Loucy (cell line): ENCODE measurements at regions not wholly inside any gene's neighbourhood (a gene's known extent, or its start where the extent isn't known, plus 50 kb on each side); places are given as distances from the start of the nearest gene placed in this dataset.

Experiments used
- H2AFZ ChIP-seq: fragments of 200-600 bp; sonication (generic); 2 replicates; pipeline ENCODE4 v1.6.0; 2016; ENCODE audit warnings: antibody characterized with exemption, mild to moderate bottlenecking, low read length, moderate library complexity
- H3F3A ChIP-seq: fragments of 200-600 bp; 2 replicates; pipeline ENCODE4 v1.6.0; 2016; ENCODE audit warnings: antibody characterized with exemption, low read depth, mild to moderate bottlenecking
- H3K27me3 ChIP-seq: fragments of 200-600 bp; sonication (generic); 2 replicates; pipeline ENCODE4 v1.6.1; 2014; ENCODE audit warnings: low read length, mild to moderate bottlenecking; ENCODE audit not compliant: insufficient read depth, poor library complexity, severe bottlenecking
- H3K36me3 ChIP-seq: fragments of 200-600 bp; sonication (generic); 2 replicates; pipeline ENCODE4 v1.6.1; 2016; ENCODE audit warnings: low read length; ENCODE audit not compliant: insufficient read depth
- H3K4me1 ChIP-seq: fragments of 200-600 bp; sonication (generic); 2 replicates; pipeline ENCODE4 v1.5.1; 2014; ENCODE audit warnings: low read length, mild to moderate bottlenecking; ENCODE audit not compliant: insufficient read depth, poor library complexity, severe bottlenecking
- H3K4me2 ChIP-seq: fragments of 200-600 bp; sonication (generic); 2 replicates; pipeline ENCODE4 v1.6.0; 2014; ENCODE audit warnings: antibody characterized with exemption, low read length, low read depth, mild to moderate bottlenecking; ENCODE audit not compliant: poor library complexity, severe bottlenecking
- H3K4me3 ChIP-seq: fragments of 200-600 bp; sonication (generic); 2 replicates; pipeline ENCODE4 v1.5.1; 2014; ENCODE audit warnings: low read length, mild to moderate bottlenecking, mixed read lengths; ENCODE audit not compliant: poor library complexity, severe bottlenecking
- H3K79me2 ChIP-seq: fragments of 200-600 bp; sonication (generic); 2 replicates; pipeline ENCODE4 v1.6.1; 2014; ENCODE audit warnings: low read length; ENCODE audit not compliant: insufficient read depth
- H3K9ac ChIP-seq: fragments of 200-600 bp; sonication (generic); 2 replicates; pipeline ENCODE4 v1.6.0; 2014; ENCODE audit warnings: mild to moderate bottlenecking, low read depth, low read length, moderate library complexity; ENCODE audit not compliant: poor library complexity, severe bottlenecking
- H3K9me2 ChIP-seq: fragments of 200-600 bp; sonication (generic); replicated peaks from 2 replicates; pipeline ENCODE4 v1.6.1; 2016; ENCODE audit warnings: low read depth, low read length, mixed read lengths
- H3K9me3 ChIP-seq: fragments of 200-600 bp; sonication (generic); 2 replicates; pipeline ENCODE4 v1.6.1; 2014; ENCODE audit warnings: mild to moderate bottlenecking, antibody characterized with exemption, low read length, low read depth; ENCODE audit not compliant: insufficient read depth
- H4K20me1 ChIP-seq: fragments of 200-600 bp; sonication (generic); 2 replicates; pipeline ENCODE4 v1.6.0; 2014; ENCODE audit warnings: antibody characterized with exemption, low read length, mild to moderate bottlenecking; ENCODE audit not compliant: insufficient read depth, poor library complexity, severe bottlenecking
- CTCF ChIP-seq: fragments of 200-600 bp; sonication (generic); conservative IDR thresholded peaks from 2 replicates; pipeline ENCODE4 v1.5.1; 2014; ENCODE audit warnings: mild to moderate bottlenecking, antibody characterized with exemption, low read length
- EZH2phosphoT487 ChIP-seq: fragments of 200-600 bp; IDR thresholded peaks from 2 replicates; pipeline ENCODE4 v1.6.1; 2018; ENCODE audit warnings: antibody characterized with exemption, mild to moderate bottlenecking, moderate library complexity, borderline replicate concordance

GRCh38 chr19:30293051-30293785, 79.0 kb upstream of the ZNF536 start:
- Histone ChIP-seq H4K20me1 (no peaks in the 10 kb centered on the region), H3K9ac (no peak overlapping the region), H3K79me2 (no peaks in the 10 kb centered on the region), H3K4me1 (no peaks in the 10 kb centered on the region), H3K36me3 (no peaks in the 10 kb centered on the region), H3K4me2 (no peak overlapping the region), H3K9me3 (no peaks in the 10 kb centered on the region), H3K27me3 (no peaks in the 10 kb centered on the region), H3F3A (no peaks in the 10 kb centered on the region), H3K9me2 (no peaks in the 10 kb centered on the region), H2AFZ (no peak overlapping the region), H3K4me3 (no peak overlapping the region)
- TF ChIP-seq EZH2phosphoT487 = no peak
- TF ChIP-seq CTCF = no peak

- Histone ChIP-seq H3K4me2 (no peak overlapping the region), H3K9me3 (no peaks in the 10 kb centered on the region), H3K36me3 (no peaks in the 10 kb centered on the region), H3K4me3 (no peak overlapping the region), H2AFZ (no peak overlapping the region), H4K20me1 (no peaks in the 10 kb centered on the region), H3F3A (no peaks in the 10 kb centered on the region), H3K27me3 (no peaks in the 10 kb centered on the region), H3K9ac (no peak overlapping the region), H3K4me1 (no peaks in the 10 kb centered on the region), H3K9me2 (no peaks in the 10 kb centered on the region), H3K79me2 (no peaks in the 10 kb centered on the region)
- TF ChIP-seq EZH2phosphoT487 = no peak
- TF ChIP-seq CTCF = no peak
Measured at GRCh38 chr19:30297969-30298368, 74.2 kb upstream of the ZNF536 start.

- H3K9me2 ChIP-seq = no peaks in the 10 kb centered on the region
- H3K4me2 ChIP-seq = no peak overlapping the region
- no peak overlapping the region for H3K4me3 ChIP-seq
- H3K4me1 ChIP-seq = no peaks in the 10 kb centered on the region
- H3K79me2 ChIP-seq = no peaks in the 10 kb centered on the region
- no peak overlapping the region for H2AFZ ChIP-seq
- H3K36me3 ChIP-seq = no peaks in the 10 kb centered on the region
- no peaks in the 10 kb centered on the region for H3K27me3 ChIP-seq
- H3F3A ChIP-seq = no peaks in the 10 kb centered on the region
- H3K9me3 ChIP-seq = no peaks in the 10 kb centered on the region
- no peak overlapping the region for H3K9ac ChIP-seq
- H4K20me1 ChIP-seq = no peaks in the 10 kb centered on the region
- TF ChIP-seq EZH2phosphoT487 = no peak
Measured at GRCh38 chr19:30303131-30303654, 69.0 kb upstream of the ZNF536 start.

- Histone ChIP-seq H3K27me3 (no peaks in the 10 kb centered on the region), H3K9me2 (no peaks in the 10 kb centered on the region), H4K20me1 (no peaks in the 10 kb centered on the region), H2AFZ (no peak overlapping the region), H3K4me2 (no peak overlapping the region), H3K4me3 (no peak overlapping the region), H3K36me3 (no peaks in the 10 kb centered on the region), H3K9ac (no peak overlapping the region), H3F3A (no peaks in the 10 kb centered on the region), H3K9me3 (no peaks in the 10 kb centered on the region), H3K4me1 (no peaks in the 10 kb centered on the region), H3K79me2 (no peaks in the 10 kb centered on the region)
- no peak for TF ChIP-seq EZH2phosphoT487
- no peak for TF ChIP-seq CTCF
Measured at GRCh38 chr19:30304540-30304939, 67.6 kb upstream of the ZNF536 start.
